ENCODE measurements at regions not wholly inside any gene's neighbourhood (a gene's known extent, or its start where the extent isn't known, plus 50 kb on each side); places are given as distances from the start of the nearest gene placed in this dataset.

DNA sequence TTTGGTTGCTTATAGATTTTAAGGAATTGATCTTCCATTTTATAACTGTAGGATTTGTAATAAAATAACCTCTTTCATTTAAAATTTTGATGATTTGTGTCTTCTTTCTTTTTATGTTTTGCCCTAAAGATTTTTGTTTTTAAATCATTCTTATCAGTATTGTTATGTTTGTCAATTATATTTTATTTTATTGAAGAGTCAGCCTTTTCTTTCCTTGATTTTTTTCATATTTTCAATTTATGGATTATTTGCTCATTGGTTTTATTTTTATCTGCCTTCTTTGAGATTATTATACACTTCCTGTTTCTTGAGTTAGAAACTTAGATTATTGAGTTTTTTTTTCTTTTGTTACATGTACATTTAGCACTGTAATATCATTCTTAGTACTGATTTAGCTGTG is 233.4 kb upstream of the BRINP3 start:
- TF ChIP-seq CSDC2 (CRISPR knock-in tag; IDR thresholded peaks at IDR 0.05) (no peak), TOX (CRISPR knock-in tag; IDR thresholded peaks at IDR 0.05; ENCODE audit: borderline replicate concordance) (no peak), GLIS3 (CRISPR knock-in tag; IDR thresholded peaks at IDR 0.05) (no peak), RARB (CRISPR knock-in tag; IDR thresholded peaks at IDR 0.05) (no peak), ARNTL (CRISPR knock-in tag; IDR thresholded peaks at IDR 0.05; ENCODE audit: borderline replicate concordance, low read depth) (no peak), ZFP3 (CRISPR knock-in tag; IDR thresholded peaks at IDR 0.05) (no peak), ZNF565 (CRISPR knock-in tag; conservative IDR thresholded peaks at IDR 0.05; ENCODE audit: low read depth) (no peak), ESRRG (CRISPR knock-in tag; IDR thresholded peaks at IDR 0.05) (no peak)
- TF ChIP-seq, protein P1, sequence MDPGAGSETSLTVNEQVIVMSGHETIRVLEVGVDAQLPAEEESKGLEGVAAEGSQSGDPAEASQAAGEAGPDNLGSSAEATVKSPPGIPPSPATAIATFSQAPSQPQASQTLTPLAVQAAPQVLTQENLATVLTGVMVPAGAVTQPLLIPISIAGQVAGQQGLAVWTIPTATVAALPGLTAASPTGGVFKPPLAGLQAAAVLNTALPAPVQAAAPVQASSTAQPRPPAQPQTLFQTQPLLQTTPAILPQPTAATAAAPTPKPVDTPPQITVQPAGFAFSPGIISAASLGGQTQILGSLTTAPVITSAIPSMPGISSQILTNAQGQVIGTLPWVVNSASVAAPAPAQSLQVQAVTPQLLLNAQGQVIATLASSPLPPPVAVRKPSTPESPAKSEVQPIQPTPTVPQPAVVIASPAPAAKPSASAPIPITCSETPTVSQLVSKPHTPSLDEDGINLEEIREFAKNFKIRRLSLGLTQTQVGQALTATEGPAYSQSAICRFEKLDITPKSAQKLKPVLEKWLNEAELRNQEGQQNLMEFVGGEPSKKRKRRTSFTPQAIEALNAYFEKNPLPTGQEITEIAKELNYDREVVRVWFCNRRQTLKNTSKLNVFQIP (CRISPR knock-in tag; IDR thresholded peaks at IDR 0.05; ENCODE audit: borderline replicate concordance, low read depth), result no peak
- TF ChIP-seq, protein P2, sequence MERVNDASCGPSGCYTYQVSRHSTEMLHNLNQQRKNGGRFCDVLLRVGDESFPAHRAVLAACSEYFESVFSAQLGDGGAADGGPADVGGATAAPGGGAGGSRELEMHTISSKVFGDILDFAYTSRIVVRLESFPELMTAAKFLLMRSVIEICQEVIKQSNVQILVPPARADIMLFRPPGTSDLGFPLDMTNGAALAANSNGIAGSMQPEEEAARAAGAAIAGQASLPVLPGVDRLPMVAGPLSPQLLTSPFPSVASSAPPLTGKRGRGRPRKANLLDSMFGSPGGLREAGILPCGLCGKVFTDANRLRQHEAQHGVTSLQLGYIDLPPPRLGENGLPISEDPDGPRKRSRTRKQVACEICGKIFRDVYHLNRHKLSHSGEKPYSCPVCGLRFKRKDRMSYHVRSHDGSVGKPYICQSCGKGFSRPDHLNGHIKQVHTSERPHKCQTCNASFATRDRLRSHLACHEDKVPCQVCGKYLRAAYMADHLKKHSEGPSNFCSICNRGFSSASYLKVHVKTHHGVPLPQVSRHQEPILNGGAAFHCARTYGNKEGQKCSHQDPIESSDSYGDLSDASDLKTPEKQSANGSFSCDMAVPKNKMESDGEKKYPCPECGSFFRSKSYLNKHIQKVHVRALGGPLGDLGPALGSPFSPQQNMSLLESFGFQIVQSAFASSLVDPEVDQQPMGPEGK (CRISPR knock-in tag; IDR thresholded peaks at IDR 0.05; ENCODE audit: borderline replicate concordance), result no peak
- TF ChIP-seq, protein P3, sequence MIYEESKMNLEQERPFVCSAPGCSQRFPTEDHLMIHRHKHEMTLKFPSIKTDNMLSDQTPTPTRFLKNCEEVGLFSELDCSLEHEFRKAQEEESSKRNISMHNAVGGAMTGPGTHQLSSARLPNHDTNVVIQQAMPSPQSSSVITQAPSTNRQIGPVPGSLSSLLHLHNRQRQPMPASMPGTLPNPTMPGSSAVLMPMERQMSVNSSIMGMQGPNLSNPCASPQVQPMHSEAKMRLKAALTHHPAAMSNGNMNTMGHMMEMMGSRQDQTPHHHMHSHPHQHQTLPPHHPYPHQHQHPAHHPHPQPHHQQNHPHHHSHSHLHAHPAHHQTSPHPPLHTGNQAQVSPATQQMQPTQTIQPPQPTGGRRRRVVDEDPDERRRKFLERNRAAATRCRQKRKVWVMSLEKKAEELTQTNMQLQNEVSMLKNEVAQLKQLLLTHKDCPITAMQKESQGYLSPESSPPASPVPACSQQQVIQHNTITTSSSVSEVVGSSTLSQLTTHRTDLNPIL (CRISPR knock-in tag; IDR thresholded peaks at IDR 0.05; ENCODE audit: low read depth), result no peak
- TF ChIP-seq, protein P4, sequence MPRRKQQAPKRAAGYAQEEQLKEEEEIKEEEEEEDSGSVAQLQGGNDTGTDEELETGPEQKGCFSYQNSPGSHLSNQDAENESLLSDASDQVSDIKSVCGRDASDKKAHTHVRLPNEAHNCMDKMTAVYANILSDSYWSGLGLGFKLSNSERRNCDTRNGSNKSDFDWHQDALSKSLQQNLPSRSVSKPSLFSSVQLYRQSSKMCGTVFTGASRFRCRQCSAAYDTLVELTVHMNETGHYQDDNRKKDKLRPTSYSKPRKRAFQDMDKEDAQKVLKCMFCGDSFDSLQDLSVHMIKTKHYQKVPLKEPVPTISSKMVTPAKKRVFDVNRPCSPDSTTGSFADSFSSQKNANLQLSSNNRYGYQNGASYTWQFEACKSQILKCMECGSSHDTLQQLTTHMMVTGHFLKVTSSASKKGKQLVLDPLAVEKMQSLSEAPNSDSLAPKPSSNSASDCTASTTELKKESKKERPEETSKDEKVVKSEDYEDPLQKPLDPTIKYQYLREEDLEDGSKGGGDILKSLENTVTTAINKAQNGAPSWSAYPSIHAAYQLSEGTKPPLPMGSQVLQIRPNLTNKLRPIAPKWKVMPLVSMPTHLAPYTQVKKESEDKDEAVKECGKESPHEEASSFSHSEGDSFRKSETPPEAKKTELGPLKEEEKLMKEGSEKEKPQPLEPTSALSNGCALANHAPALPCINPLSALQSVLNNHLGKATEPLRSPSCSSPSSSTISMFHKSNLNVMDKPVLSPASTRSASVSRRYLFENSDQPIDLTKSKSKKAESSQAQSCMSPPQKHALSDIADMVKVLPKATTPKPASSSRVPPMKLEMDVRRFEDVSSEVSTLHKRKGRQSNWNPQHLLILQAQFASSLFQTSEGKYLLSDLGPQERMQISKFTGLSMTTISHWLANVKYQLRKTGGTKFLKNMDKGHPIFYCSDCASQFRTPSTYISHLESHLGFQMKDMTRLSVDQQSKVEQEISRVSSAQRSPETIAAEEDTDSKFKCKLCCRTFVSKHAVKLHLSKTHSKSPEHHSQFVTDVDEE (CRISPR knock-in tag; IDR thresholded peaks at IDR 0.05), result no peak

All from SK-N-SH treated with all-trans-retinoic acid at 6 μM for 48 hours (cell line).